ENCODE measurements at regions not wholly inside any gene's neighbourhood (a gene's known extent, or its start where the extent isn't known, plus 50 kb on each side); places are given as distances from the start of the nearest gene placed in this dataset.

DNA sequence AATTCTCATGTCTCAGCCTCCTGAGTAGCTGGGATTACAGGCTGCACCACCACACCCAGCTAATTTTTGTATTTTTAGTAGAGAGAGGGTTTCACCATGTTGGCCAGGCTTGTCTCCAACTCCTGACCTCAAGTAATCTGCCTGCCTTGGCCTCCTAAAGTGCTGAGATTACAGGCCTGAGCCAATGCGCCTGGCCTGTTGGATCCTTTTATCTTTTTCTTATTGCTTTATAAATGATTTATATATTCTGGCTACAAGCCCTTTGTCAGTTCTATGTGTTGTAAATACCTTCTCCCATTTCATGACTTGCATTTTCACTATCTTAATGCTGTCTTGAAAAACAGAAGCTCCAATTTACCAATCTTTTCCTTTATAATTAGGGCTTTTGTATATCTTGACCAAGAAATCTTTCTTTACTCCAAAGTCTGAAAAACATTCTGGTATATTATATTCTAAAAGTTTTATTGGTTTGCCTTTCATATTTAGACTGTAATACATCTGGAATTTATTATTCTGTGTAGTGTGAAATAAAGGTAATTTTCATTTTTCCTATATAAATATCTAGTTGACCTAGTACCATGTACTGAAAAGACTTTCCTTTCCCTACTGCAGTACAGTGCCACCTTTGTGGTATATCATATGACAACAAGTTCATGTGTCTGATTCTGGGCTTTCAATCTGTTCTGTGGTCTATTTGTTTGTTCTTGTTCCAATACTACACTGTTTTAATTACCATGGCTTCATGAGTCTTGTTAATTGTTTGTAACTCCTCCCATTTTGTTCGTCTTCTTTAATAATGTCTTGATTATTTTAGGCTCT, 52.9 kb upstream of the RNU6-1 start:
- Mint-ChIP-seq H3K4me1 (no peaks in the 10 kb centered on the region), H3K4me3 (no peak overlapping the region), H3K27ac (no peak overlapping the region), H3K27me3 (peaks cover 22% of the 10 kb centered on the region), H3K9me3 (ENCODE audit: insufficient read depth) (peaks cover 2% of the 10 kb centered on the region)
- no peak for DNase-seq
- Histone ChIP-seq H3K4me3 (ENCODE audit: control extremely low read depth in 1 of 5, extremely low read depth in 1 of 5, insufficient read depth in 1 of 5, low read depth in 2 of 5, low read length in 4 of 5) (no peak overlapping the region), H3K79me2 (ENCODE audit: control insufficient read depth, insufficient read depth, low read length) (no peaks in the 10 kb centered on the region), H3K27ac (ENCODE audit: low read length in 2 of 2) (no peak overlapping the region), H3K36me3 (replicated peaks in 1 of 2; ENCODE audit: control extremely low read depth in 1 of 2, control insufficient read depth in 1 of 2, extremely low read depth in 1 of 2, insufficient read depth in 2 of 2, low read length in 1 of 2) (no peaks in the 10 kb centered on the region), H3K4me1 (ENCODE audit: control insufficient read depth in 2 of 2, insufficient read depth in 2 of 2, low read length in 2 of 2) (no peaks in the 10 kb centered on the region), H3K9ac (ENCODE audit: low read length) (no peak overlapping the region), H3K27me3 (replicated peaks in 1 of 4; ENCODE audit: control extremely low read depth in 1 of 4, control insufficient read depth in 3 of 4, insufficient read depth in 4 of 4, low read length in 3 of 4) (peaks cover 0 to 3% (median 0%) of the 10 kb centered on the region in 4 experiments), H3K4me2 (replicated peaks; ENCODE audit: low read depth, low read length, poor library complexity, severe bottlenecking) (no peak overlapping the region), H2AFZ (ENCODE audit: insufficient read depth, low read depth, low read length, poor library complexity, severe bottlenecking) (no peak overlapping the region), H4K20me1 (ENCODE audit: control insufficient read depth, insufficient read depth, low read length, poor library complexity, severe bottlenecking) (no peaks in the 10 kb centered on the region), H3K9me3 (ENCODE audit: control extremely low read depth in 1 of 3, control insufficient read depth in 2 of 3, insufficient read depth in 1 of 3, low read length in 2 of 3) (peaks cover 0 to 20% (median 0%) of the 10 kb centered on the region in 3 donors)
- intact Hi-C loops (cut with micrococcal nuclease), result no loop called here
- TF ChIP-seq EZH2 (IDR thresholded peaks at IDR 0.05; ENCODE audit: borderline replicate concordance, insufficient read depth, low read depth, low read length, poor library complexity, severe bottlenecking), result no peak
- TF ChIP-seq, protein P1, sequence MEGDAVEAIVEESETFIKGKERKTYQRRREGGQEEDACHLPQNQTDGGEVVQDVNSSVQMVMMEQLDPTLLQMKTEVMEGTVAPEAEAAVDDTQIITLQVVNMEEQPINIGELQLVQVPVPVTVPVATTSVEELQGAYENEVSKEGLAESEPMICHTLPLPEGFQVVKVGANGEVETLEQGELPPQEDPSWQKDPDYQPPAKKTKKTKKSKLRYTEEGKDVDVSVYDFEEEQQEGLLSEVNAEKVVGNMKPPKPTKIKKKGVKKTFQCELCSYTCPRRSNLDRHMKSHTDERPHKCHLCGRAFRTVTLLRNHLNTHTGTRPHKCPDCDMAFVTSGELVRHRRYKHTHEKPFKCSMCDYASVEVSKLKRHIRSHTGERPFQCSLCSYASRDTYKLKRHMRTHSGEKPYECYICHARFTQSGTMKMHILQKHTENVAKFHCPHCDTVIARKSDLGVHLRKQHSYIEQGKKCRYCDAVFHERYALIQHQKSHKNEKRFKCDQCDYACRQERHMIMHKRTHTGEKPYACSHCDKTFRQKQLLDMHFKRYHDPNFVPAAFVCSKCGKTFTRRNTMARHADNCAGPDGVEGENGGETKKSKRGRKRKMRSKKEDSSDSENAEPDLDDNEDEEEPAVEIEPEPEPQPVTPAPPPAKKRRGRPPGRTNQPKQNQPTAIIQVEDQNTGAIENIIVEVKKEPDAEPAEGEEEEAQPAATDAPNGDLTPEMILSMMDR (IDR thresholded peaks at IDR 0.05), result no peak
- ChIA-PET CTCF (no interaction called here), POLR2A (interaction anchor here (0.6 kb wide), 1 partner anchor 259 kb away, joined by 3 read pairs; no protein-coding TSS in a partner anchor)
- ATAC-seq (ENCODE audit: low read depth), result no peak
- no CpG with 5 or more reads among the region's 2 CpGs for WGBS (ENCODE audit: insufficient coverage)

DNA sequence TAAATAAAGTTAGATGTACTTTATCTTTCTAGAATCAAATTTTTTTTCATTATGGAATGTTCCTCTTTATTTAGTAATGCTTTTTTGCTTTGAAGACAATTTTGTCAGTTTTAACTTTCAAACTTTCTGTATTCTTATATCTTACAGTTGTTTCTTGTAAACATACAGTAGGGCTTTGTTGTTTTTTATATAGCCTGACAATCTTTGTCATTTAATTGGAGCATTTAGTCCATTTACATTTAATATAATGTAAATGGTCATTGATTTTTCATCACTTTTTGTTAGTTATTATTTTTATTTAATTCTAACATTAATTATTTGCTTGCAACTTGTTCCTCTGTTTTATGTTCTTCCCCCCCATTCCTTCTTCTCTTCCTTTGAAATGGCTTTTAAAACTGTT, 55.4 kb upstream of the RNU6-1 start:
- no peak overlapping the region for H3K4me3 Mint-ChIP-seq
- H2AFZ ChIP-seq (ENCODE audit: insufficient read depth, low read depth, low read length, poor library complexity, severe bottlenecking), result no peak overlapping the region
- no peak for TF ChIP-seq EZH2 (IDR thresholded peaks at IDR 0.05; ENCODE audit: borderline replicate concordance, insufficient read depth, low read depth, low read length, poor library complexity, severe bottlenecking)
- TF ChIP-seq, protein P1 (IDR thresholded peaks at IDR 0.05), result no peak
- ChIA-PET CTCF (interaction anchor here (0.6 kb wide), 1 partner anchor 68 kb away, joined by 3 read pairs; no protein-coding TSS in a partner anchor), POLR2A (no interaction called here)
- intact Hi-C loops (cut with micrococcal nuclease), result no loop called here
- H3K4me1 ChIP-seq (ENCODE audit: control insufficient read depth in 2 of 2, insufficient read depth in 2 of 2, low read length in 2 of 2), result no peaks in the 10 kb centered on the region
- peaks cover 5% of the 10 kb centered on the region for H3K27me3 Mint-ChIP-seq
- H3K4me3 ChIP-seq (ENCODE audit: control extremely low read depth in 1 of 5, extremely low read depth in 1 of 5, insufficient read depth in 1 of 5, low read depth in 2 of 5, low read length in 4 of 5), result no peak overlapping the region
- H3K27me3 ChIP-seq (replicated peaks in 1 of 4; ENCODE audit: control extremely low read depth in 1 of 4, control insufficient read depth in 3 of 4, insufficient read depth in 4 of 4, low read length in 3 of 4), result peaks cover 0 to 3% (median 0%) of the 10 kb centered on the region in 4 experiments
- no peaks in the 10 kb centered on the region for H3K4me1 Mint-ChIP-seq
- DNase-seq (no peak), ATAC-seq (ENCODE audit: low read depth) (no peak)
- H3K4me2 ChIP-seq (replicated peaks; ENCODE audit: low read depth, low read length, poor library complexity, severe bottlenecking), result no peak overlapping the region
- H3K9ac ChIP-seq (ENCODE audit: low read length), result no peak overlapping the region
- no peak overlapping the region for H3K27ac Mint-ChIP-seq
- H3K79me2 ChIP-seq (ENCODE audit: control insufficient read depth, insufficient read depth, low read length), result no peaks in the 10 kb centered on the region
- H3K9me3 ChIP-seq (ENCODE audit: control extremely low read depth in 1 of 3, control insufficient read depth in 2 of 3, insufficient read depth in 1 of 3, low read length in 2 of 3), result peaks cover 0 to 19% (median 0%) of the 10 kb centered on the region in 3 donors
- no peaks in the 10 kb centered on the region for H3K36me3 ChIP-seq (replicated peaks in 1 of 2; ENCODE audit: control extremely low read depth in 1 of 2, control insufficient read depth in 1 of 2, extremely low read depth in 1 of 2, insufficient read depth in 2 of 2, low read length in 1 of 2)
- H3K27ac ChIP-seq (ENCODE audit: low read length in 2 of 2), result no peak overlapping the region
- H3K9me3 Mint-ChIP-seq (ENCODE audit: insufficient read depth), result peaks cover 2% of the 10 kb centered on the region
- H4K20me1 ChIP-seq (ENCODE audit: control insufficient read depth, insufficient read depth, low read length, poor library complexity, severe bottlenecking), result no peaks in the 10 kb centered on the region
